Kidney (tissue), 13 donors: ENCODE measurements at regions not wholly inside any gene's neighbourhood (a gene's known extent, or its start where the extent isn't known, plus 50 kb on each side); places are given as distances from the start of the nearest gene placed in this dataset.

ENCODE experiments used
- DNase-seq, 5 donors: peaks; one replicate each; pipeline ENCODE4 v3.0.0-alpha.2; 2013 to 2020
- FAIRE-seq: peaks from 2 replicates; lab custom pipeline; 2012; peaks lifted over from hg19 to GRCh38; lab: Jason Lieb, UNC
- H3K27ac ChIP-seq, 2 donors: one replicate each; pipeline ENCODE4 v1.7.0; 2013; ENCODE audit warnings: low read depth in 2 of 2, low read length in 2 of 2, inconsistent platforms in 1 of 2
- H3K27me3 ChIP-seq: one replicate; pipeline ENCODE4 v1.7.1; 2013; ENCODE audit warnings: low read length, inconsistent platforms; ENCODE audit not compliant: control insufficient read depth, insufficient read depth
- H3K36me3 ChIP-seq, 3 donors: one replicate each; pipeline versions ENCODE4 v1.7.0 to v1.7.1; 2013; ENCODE audit warnings: low read length in 3 of 3, control low read depth in 1 of 3, inconsistent platforms in 1 of 3; ENCODE audit not compliant: insufficient read depth in 3 of 3, control insufficient read depth in 2 of 3
- H3K4me1 ChIP-seq, 3 donors: one replicate each; pipeline versions ENCODE4 v1.7.0 to v1.7.1; 2013; ENCODE audit warnings: low read length in 3 of 3, inconsistent platforms in 1 of 3, low read depth in 1 of 3; ENCODE audit not compliant: control insufficient read depth in 2 of 3, insufficient read depth in 2 of 3
- H3K4me3 ChIP-seq, 3 donors: one replicate each; pipeline versions ENCODE4 v1.7.0 to v1.8.1; 2013; ENCODE audit warnings: low read length in 3 of 3, control low read depth in 1 of 3, inconsistent platforms in 1 of 3
- H3K9ac ChIP-seq, 3 donors: one replicate each; pipeline versions ENCODE4 v1.7.0 to v1.7.1; 2013; ENCODE audit warnings: low read length in 3 of 3, control low read depth in 1 of 3, inconsistent platforms in 1 of 3
- H3K9me3 ChIP-seq, 3 donors: one replicate each; pipeline versions ENCODE4 v1.7.0 to v1.7.1; 2013; ENCODE audit warnings: low read length in 3 of 3, control low read depth in 1 of 3, inconsistent platforms in 1 of 3; ENCODE audit not compliant: control insufficient read depth in 2 of 3, insufficient read depth in 1 of 3
- CTCF ChIP-seq: IDR thresholded peaks from 3 replicates; pipeline ENCODE4 v1.5.1; 2012; ENCODE audit warnings: mild to moderate bottlenecking, moderate library complexity, borderline replicate concordance; ENCODE audit not compliant: insufficient read depth; ENCODE audit errors: extremely low read depth
- intact Hi-C: fragments of 100-400 bp; cut with DNase I; formaldehyde crosslinking; loops from one replicate; pipeline ENCODE4 v1.11.1; 2022
- donor health status: control.
- donor health status: control.
- donor health status: control.
- donor health status: control.
- donor health status: control.
- donor health status: DM: yes; HTN: yes; CAD: no.
- donor health status: Normal renal cell carcinoma (clear cell type).

GRCh38 chrX:113514906-113515305 is 674.3 kb upstream of the AMOT start:
- Histone ChIP-seq H3K9ac (no peak overlapping the region), H3K4me3 (no peak overlapping the region), H3K9me3 (no peaks in the 10 kb centered on the region), H3K27ac (no peak overlapping the region), H3K4me1 (no peaks in the 10 kb centered on the region), H3K27me3 (no peaks in the 10 kb centered on the region), H3K36me3 (no peaks in the 10 kb centered on the region)
- DNase-seq (peak in 1 of 5 donors; percentile 2), FAIRE-seq (no peak)
- no peak for TF ChIP-seq CTCF
- intact Hi-C loops, result no loop called here

- H3K36me3 ChIP-seq, result no peaks in the 10 kb centered on the region
- intact Hi-C loops, result no loop called here
- H3K27me3 ChIP-seq, result no peaks in the 10 kb centered on the region
- no peaks in the 10 kb centered on the region for H3K4me1 ChIP-seq
- H3K9ac ChIP-seq, result no peak overlapping the region
- no peaks in the 10 kb centered on the region for H3K9me3 ChIP-seq
- no peak for TF ChIP-seq CTCF
- no peak overlapping the region for H3K4me3 ChIP-seq
- peak; percentile 73 for FAIRE-seq
- no peak overlapping the region for H3K27ac ChIP-seq
- DNase-seq, result no peak
Measured at GRCh38 chrX:113512700-113513395, 672.2 kb upstream of the AMOT start.

GRCh38 chrX:113510586-113510985 is 670.0 kb upstream of the AMOT start:
- no peak for TF ChIP-seq CTCF
- no peaks in the 10 kb centered on the region for H3K4me1 ChIP-seq
- DNase-seq (no peak), FAIRE-seq (no peak)
- no peaks in the 10 kb centered on the region for H3K27me3 ChIP-seq
- H3K9me3 ChIP-seq, result no peaks in the 10 kb centered on the region
- H3K27ac ChIP-seq, result no peak overlapping the region
- no peak overlapping the region for H3K4me3 ChIP-seq
- intact Hi-C loops, result no loop called here
- H3K36me3 ChIP-seq, result no peaks in the 10 kb centered on the region
- H3K9ac ChIP-seq, result no peak overlapping the region

GRCh38 chrX:113492895-113493294 is 652.3 kb upstream of the AMOT start:
- Histone ChIP-seq H3K27me3 (no peaks in the 10 kb centered on the region), H3K4me3 (no peak overlapping the region), H3K9me3 (no peaks in the 10 kb centered on the region), H3K27ac (no peak overlapping the region), H3K9ac (no peak overlapping the region), H3K4me1 (no peaks in the 10 kb centered on the region), H3K36me3 (no peaks in the 10 kb centered on the region)
- DNase-seq, result no peak
- FAIRE-seq, result no peak
- no peak for TF ChIP-seq CTCF
- intact Hi-C loops, result no loop called here
